Smooth muscle cell (in vitro differentiated cells): ENCODE measurements at regions not wholly inside any gene's neighbourhood (a gene's known extent, or its start where the extent isn't known, plus 50 kb on each side); places are given as distances from the start of the nearest gene placed in this dataset.

Experiments
- DNase-seq: peaks from one replicate; lab custom pipeline; 2025; ENCODE audit not compliant: unreplicated experiment; lab: John Stamatoyannopoulos, UW
- H2AFZ ChIP-seq: fragments of 200-600 bp; sonication (generic); 2 replicates; pipeline ENCODE4 v1.6.0; 2016; ENCODE audit warnings: antibody characterized with exemption, low read depth, mild to moderate bottlenecking
- H3F3A ChIP-seq: fragments of 200-600 bp; sonication (generic); 2 replicates; pipeline ENCODE4 v1.6.0; 2017; ENCODE audit warnings: antibody characterized with exemption, low read depth
- H3K27ac ChIP-seq: fragments of 200-600 bp; sonication (generic); 2 replicates; pipeline ENCODE4 v1.5.1; 2016; ENCODE audit warnings: low read depth, mild to moderate bottlenecking
- H3K27me3 ChIP-seq: fragments of 200-600 bp; sonication (generic); 2 replicates; pipeline ENCODE4 v1.6.1; 2016; ENCODE audit warnings: low read depth, mild to moderate bottlenecking
- H3K36me3 ChIP-seq: fragments of 200-600 bp; sonication (generic); 2 replicates; pipeline ENCODE4 v1.5.1; 2016; ENCODE audit warnings: low read depth
- H3K4me1 ChIP-seq: fragments of 200-600 bp; sonication (generic); 2 replicates; pipeline ENCODE4 v1.5.1; 2016; ENCODE audit warnings: low read depth
- H3K4me2 ChIP-seq: fragments of 200-600 bp; sonication (generic); 2 replicates; pipeline ENCODE4 v1.6.0; 2016; ENCODE audit warnings: mild to moderate bottlenecking
- H3K4me3 ChIP-seq: fragments of 200-600 bp; sonication (generic); 2 replicates; pipeline ENCODE4 v1.5.1; 2016; ENCODE audit warnings: mild to moderate bottlenecking
- H3K79me2 ChIP-seq: fragments of 200-600 bp; sonication (generic); 2 replicates; pipeline ENCODE4 v1.6.0; 2016; ENCODE audit warnings: low read depth, mild to moderate bottlenecking
- H3K9ac ChIP-seq: fragments of 200-600 bp; sonication (generic); 2 replicates; pipeline ENCODE4 v1.6.0; 2016; ENCODE audit warnings: low read depth
- H3K9me3 ChIP-seq: fragments of 200-600 bp; sonication (generic); replicated peaks from 2 replicates; pipeline ENCODE4 v1.5.1; 2016; ENCODE audit warnings: low read depth
- H4K20me1 ChIP-seq: fragments of 200-600 bp; sonication (generic); 2 replicates; pipeline ENCODE4 v1.6.0; 2016; ENCODE audit warnings: low read depth
- CTCF ChIP-seq: fragments of 200-600 bp; sonication (generic); IDR thresholded peaks from 2 replicates; pipeline ENCODE4 v1.5.1; 2017; ENCODE audit warnings: borderline replicate concordance, mild to moderate bottlenecking, antibody characterized with exemption; ENCODE audit not compliant: insufficient read depth, poor library complexity, severe bottlenecking
- WGBS: methylation state at CpG from one replicate; pipeline ENCODE4 v1.1.7; 2016; ENCODE audit warnings: low lambda C conversion rate; 5-methylcytosine and 5-hydroxymethylcytosine counted together

- H3K79me2 ChIP-seq, result no peaks in the 10 kb centered on the region
- no peak for DNase-seq
- H4K20me1 ChIP-seq, result no peaks in the 10 kb centered on the region
- no peaks in the 10 kb centered on the region for H3K27me3 ChIP-seq
- H3K36me3 ChIP-seq, result no peaks in the 10 kb centered on the region
- H2AFZ ChIP-seq, result no peak overlapping the region
- H3K4me1 ChIP-seq, result peaks cover 12% of the 10 kb centered on the region
- no peak for TF ChIP-seq CTCF
- peak overlapping the region; percentile 91 for H3K9ac ChIP-seq
- no peak overlapping the region for H3K4me3 ChIP-seq
- H3K4me2 ChIP-seq, result peak overlapping the region; percentile 63
- no peaks in the 10 kb centered on the region for H3K9me3 ChIP-seq
- H3F3A ChIP-seq, result peaks cover 17% of the 10 kb centered on the region
- H3K27ac ChIP-seq, result peak overlapping the region; percentile 99
Measured at GRCh38 chr6:14707276-14707675, 538.6 kb upstream of the JARID2 start.

- no peaks in the 10 kb centered on the region for H3K36me3 ChIP-seq
- no peaks in the 10 kb centered on the region for H3K27me3 ChIP-seq
- H3F3A ChIP-seq, result peaks cover 22% of the 10 kb centered on the region
- H3K4me3 ChIP-seq, result no peak overlapping the region
- peaks cover 16% of the 10 kb centered on the region for H3K4me1 ChIP-seq
- no peaks in the 10 kb centered on the region for H3K9me3 ChIP-seq
- H4K20me1 ChIP-seq, result no peaks in the 10 kb centered on the region
- H3K9ac ChIP-seq, result no peak overlapping the region
- DNase-seq, result no peak
- H3K27ac ChIP-seq, result no peak overlapping the region
- 97% methylated on average over 2 of the region's 2 CpGs for WGBS
- no peaks in the 10 kb centered on the region for H3K79me2 ChIP-seq
- H3K4me2 ChIP-seq, result no peak overlapping the region
- H2AFZ ChIP-seq, result no peak overlapping the region
- TF ChIP-seq CTCF, result no peak
Measured at GRCh38 chr6:14707971-14708465, 537.9 kb upstream of the JARID2 start.

GRCh38 chr6:14709066-14709670 is 536.7 kb upstream of the JARID2 start:
- no peaks in the 10 kb centered on the region for H3K79me2 ChIP-seq
- H3F3A ChIP-seq, result peaks cover 22% of the 10 kb centered on the region
- H3K4me2 ChIP-seq, result no peak overlapping the region
- H3K4me1 ChIP-seq, result peaks cover 16% of the 10 kb centered on the region
- H3K9ac ChIP-seq, result no peak overlapping the region
- H3K27me3 ChIP-seq, result no peaks in the 10 kb centered on the region
- no peaks in the 10 kb centered on the region for H3K36me3 ChIP-seq
- WGBS, result 92% methylated on average over 12 of the region's 12 CpGs
- H4K20me1 ChIP-seq, result no peaks in the 10 kb centered on the region
- TF ChIP-seq CTCF, result no peak
- H3K4me3 ChIP-seq, result no peak overlapping the region
- H2AFZ ChIP-seq, result no peak overlapping the region
- H3K27ac ChIP-seq, result no peak overlapping the region
- no peaks in the 10 kb centered on the region for H3K9me3 ChIP-seq
- no peak for DNase-seq

- Histone ChIP-seq H3K27ac (peak overlapping the region; percentile 91), H4K20me1 (no peaks in the 10 kb centered on the region), H2AFZ (no peak overlapping the region), H3K4me3 (no peak overlapping the region), H3K9ac (no peak overlapping the region), H3K4me1 (peaks cover 16% of the 10 kb centered on the region), H3F3A (peaks cover 22% of the 10 kb centered on the region), H3K79me2 (no peaks in the 10 kb centered on the region), H3K27me3 (no peaks in the 10 kb centered on the region), H3K9me3 (no peaks in the 10 kb centered on the region), H3K4me2 (no peak overlapping the region), H3K36me3 (no peaks in the 10 kb centered on the region)
- no peak for TF ChIP-seq CTCF
- no peak for DNase-seq
- WGBS, result 63% methylated on average over 4 of the region's 4 CpGs
Measured at GRCh38 chr6:14709900-14710299, 536.0 kb upstream of the JARID2 start.
